Left renal cortex interstitium (tissue), 4 donors: ENCODE measurements at regions not wholly inside any gene's neighbourhood (a gene's known extent, or its start where the extent isn't known, plus 50 kb on each side); places are given as distances from the start of the nearest gene placed in this dataset.
A peak's percentile ranks its signal among the peaks of the same experiment; 100 is the strongest.

Experiments used
- DNase-seq, 4 donors: peaks; one replicate each; pipeline ENCODE4 v3.0.0-alpha.2; 2013; ENCODE audit warnings: low read depth in 4 of 4, low spot score in 2 of 4, missing footprints in 1 of 4

GRCh38 chr13:38518328-38518727, 168.5 kb upstream of the FREM2 start:
- DNase-seq, result no peak

- DNase-seq, result no peak
Measured at GRCh38 chr13:38519229-38519911, 167.5 kb upstream of the FREM2 start.

GRCh38 chr13:38520041-38520440, 166.8 kb upstream of the FREM2 start:
- no peak for DNase-seq

GRCh38 chr13:38527140-38527539, 159.7 kb upstream of the FREM2 start:
- DNase-seq, result no peak

GRCh38 chr13:38528986-38529385, 157.9 kb upstream of the FREM2 start:
- DNase-seq, result no peak

- no peak for DNase-seq
Measured at GRCh38 chr13:38530492-38530891, 156.4 kb upstream of the FREM2 start.

- DNase-seq, result no peak
Measured at GRCh38 chr13:38535261-38535660, 151.6 kb upstream of the FREM2 start.

- DNase-seq, result no peak
Measured at GRCh38 chr13:38537051-38537450, 149.8 kb upstream of the FREM2 start.

- no peak for DNase-seq
Measured at GRCh38 chr13:38538422-38538821, 148.5 kb upstream of the FREM2 start.

- no peak for DNase-seq
Measured at GRCh38 chr13:38539632-38540031, 147.2 kb upstream of the FREM2 start.

- no peak for DNase-seq
Measured at GRCh38 chr13:38542601-38543000, 144.3 kb upstream of the FREM2 start.

GRCh38 chr13:38543561-38543960, 143.3 kb upstream of the FREM2 start:
- no peak for DNase-seq

- no peak for DNase-seq
Measured at GRCh38 chr13:38563739-38564138, 123.1 kb upstream of the FREM2 start.

GRCh38 chr13:38564256-38565150, 122.4 kb upstream of the FREM2 start:
- DNase-seq, result peak in 1 of 4 donors; percentile 9

GRCh38 chr13:38566023-38566422, 120.9 kb upstream of the FREM2 start:
- no peak for DNase-seq

- DNase-seq, result no peak
Measured at GRCh38 chr13:38566519-38566918, 120.4 kb upstream of the FREM2 start.

GRCh38 chr13:38570706-38571105, 116.2 kb upstream of the FREM2 start:
- DNase-seq, result no peak

- no peak for DNase-seq
Measured at GRCh38 chr13:38575427-38575826, 111.5 kb upstream of the FREM2 start.

- DNase-seq, result no peak
Measured at GRCh38 chr13:38577048-38577447, 109.8 kb upstream of the FREM2 start.

GRCh38 chr13:38582133-38582532, 104.7 kb upstream of the FREM2 start:
- peak in 2 of 4 donors; percentile 11 to 50 for DNase-seq

GRCh38 chr13:38590230-38590629, 96.6 kb upstream of the FREM2 start:
- no peak for DNase-seq
